HepG2 (cell line): ENCODE measurements at regions not wholly inside any gene's neighbourhood (a gene's known extent, or its start where the extent isn't known, plus 50 kb on each side); places are given as distances from the start of the nearest gene placed in this dataset.

Experiments used
- ATAC-seq: fragments of 200-7000 bp; cut with Tn5 transposase; 3 replicates; pipeline ENCODE4 v1.9.1; 2020; ENCODE audit warnings: mild to moderate bottlenecking, moderate library complexity
- BruUV-seq: library from RNA; stranded (reverse); fragments of 400-500 nt; replicated peaks from 2 replicates; lab custom pipeline; 2021; lab: Mats Ljungman, UMichigan
- CTCF ChIA-PET: fragments of 300-600 bp; formaldehyde crosslinking; extraction: SDS; loops from one replicate; lab custom pipeline; 2021; ENCODE audit warnings: low total read pairs, inconsistent platforms, low intra/inter-chr PET ratio; lab: Yijun Ruan, JAX
- POLR2A ChIA-PET: fragments of 350-600 bp; sonication (Branson Sonifier 250); formaldehyde crosslinking; loops from one replicate; lab custom pipeline; 2020; ENCODE audit warnings: antibody characterized with exemption, inconsistent platforms; lab: Yijun Ruan, JAX
- DNase-seq: peaks from one replicate; pipeline ENCODE4 v3.0.0-alpha.2; 2015; ENCODE audit warnings: low spot score
- FAIRE-seq: peaks from 3 replicates; lab custom pipeline; 2011; peaks lifted over from hg19 to GRCh38; lab: Jason Lieb, UNC
- H2AFZ ChIP-seq: one replicate; pipeline ENCODE4 v1.6.1; 2011; ENCODE audit warnings: low read length, inconsistent platforms
- H3K27ac ChIP-seq: fragments of 300-600 bp; 3 replicates; pipeline ENCODE4 v1.8.0; 2011; ENCODE audit warnings: mixed run types, mild to moderate bottlenecking, mixed read lengths, low read length, inconsistent platforms; ENCODE audit not compliant: insufficient read depth; ENCODE audit errors: extremely low read length
- H3K27me3 ChIP-seq, 2 experiments: fragments of 200-600 bp in 1 of 2; 2 replicates in 1 of 2; 3 replicates in 1 of 2; pipeline versions ENCODE4 v1.6.0 to v1.8.0; 2011; ENCODE audit warnings: low read length in 2 of 2, mild to moderate bottlenecking in 2 of 2, moderate library complexity in 2 of 2, inconsistent platforms in 1 of 2; ENCODE audit not compliant: insufficient read depth in 2 of 2, control insufficient read depth in 1 of 2
- H3K36me3 ChIP-seq, 2 experiments: fragments of 200-600 bp in 1 of 2; replicated peaks in 1 of 2; 2 replicates in 1 of 2; 3 replicates in 1 of 2; pipeline versions ENCODE4 v1.5.1 to v1.8.0; 2011; ENCODE audit warnings: low read length in 2 of 2, inconsistent platforms in 1 of 2; ENCODE audit not compliant: insufficient read depth in 2 of 2, control insufficient read depth in 1 of 2
- H3K4me1 ChIP-seq: 2 replicates; pipeline ENCODE4 v1.5.1; 2012; ENCODE audit warnings: low read length, inconsistent platforms; ENCODE audit not compliant: insufficient read depth
- H3K4me2 ChIP-seq: 2 replicates; pipeline ENCODE4 v1.6.0; 2011; ENCODE audit warnings: low read depth, low read length, inconsistent platforms
- H3K4me3 ChIP-seq, 3 experiments: fragments of 200-600 bp in 1 of 3; sonication (generic), shearing (Covaris generic) in 1 of 3; replicated peaks in 1 of 3; 2 replicates each; pipeline ENCODE4 v1.5.1; 2011 to 2016; ENCODE audit warnings: low read length in 3 of 3, inconsistent platforms in 2 of 3, low read depth in 2 of 3, mild to moderate bottlenecking in 2 of 3, control low read depth in 1 of 3, mixed read lengths in 1 of 3; ENCODE audit not compliant: insufficient read depth in 1 of 3
- H3K79me2 ChIP-seq: one replicate; pipeline ENCODE4 v1.6.1; 2011; ENCODE audit warnings: low read length, inconsistent platforms; ENCODE audit not compliant: insufficient read depth
- H3K9ac ChIP-seq: 2 replicates; pipeline ENCODE4 v1.6.0; 2011; ENCODE audit warnings: mild to moderate bottlenecking, low read depth, low read length, inconsistent platforms; ENCODE audit not compliant: insufficient read depth
- H3K9me3 ChIP-seq: 2 replicates; pipeline ENCODE4 v1.5.1; 2012; ENCODE audit warnings: mild to moderate bottlenecking, low read length
- H4K20me1 ChIP-seq: 2 replicates; pipeline ENCODE4 v1.6.0; 2011; ENCODE audit warnings: inconsistent platforms, mild to moderate bottlenecking, low read length, moderate library complexity; ENCODE audit not compliant: insufficient read depth
- FOXM1 ChIP-seq: sonication (generic); formaldehyde crosslinking; IDR thresholded peaks from 2 replicates; pipeline ENCODE4 v1.5.0; 2020; ENCODE audit warnings: missing genetic modification reagents
- KDM5A ChIP-seq: fragments of 200-600 bp; sonication (generic); IDR thresholded peaks from 2 replicates; pipeline ENCODE4 v1.7.0; 2018; ENCODE audit warnings: antibody characterized with exemption, mild to moderate bottlenecking, low read length, borderline replicate concordance
- MTF1 ChIP-seq: sonication (generic); formaldehyde crosslinking; IDR thresholded peaks from 2 replicates; pipeline ENCODE4 v1.5.0; 2020; ENCODE audit warnings: missing genetic modification reagents
- PREB ChIP-seq: sonication (generic); formaldehyde crosslinking; IDR thresholded peaks from 2 replicates; pipeline ENCODE4 v1.4.0; 2020; ENCODE audit warnings: missing genetic modification reagents
- REXO4 ChIP-seq: sonication (generic); formaldehyde crosslinking; IDR thresholded peaks from 2 replicates; pipeline ENCODE4 v1.8.0; 2022; ENCODE audit warnings: missing genetic modification reagents, mild to moderate bottlenecking, borderline replicate concordance
- SALL1 ChIP-seq: sonication (generic); formaldehyde crosslinking; IDR thresholded peaks from 2 replicates; pipeline ENCODE4 v1.8.0; 2022; ENCODE audit warnings: mild to moderate bottlenecking, missing genetic modification reagents
- TIGD3 ChIP-seq: sonication (generic); formaldehyde crosslinking; IDR thresholded peaks from 2 replicates; pipeline ENCODE4 v1.5.1; 2020; ENCODE audit warnings: mild to moderate bottlenecking, missing genetic modification reagents, borderline replicate concordance
- ZBTB7A ChIP-seq: sonication (generic); formaldehyde crosslinking; IDR thresholded peaks from 2 replicates; pipeline ENCODE4 v1.8.0; 2022; ENCODE audit warnings: mild to moderate bottlenecking, missing genetic modification reagents
- ZIK1 ChIP-seq: sonication (generic); formaldehyde crosslinking; IDR thresholded peaks from 2 replicates; pipeline ENCODE4 v1.5.0; 2020; ENCODE audit warnings: mild to moderate bottlenecking, low read depth, missing genetic modification reagents, borderline replicate concordance
- ZNF276 ChIP-seq: sonication (generic); formaldehyde crosslinking; IDR thresholded peaks from 2 replicates; pipeline ENCODE4 v1.4.0; 2020; ENCODE audit warnings: mild to moderate bottlenecking, low read depth, missing genetic modification reagents
- WGBS: methylation state at CpG from one replicate; pipeline ENCODE4 v1.1.6; 2017; ENCODE audit warnings: low lambda C conversion rate; 5-methylcytosine and 5-hydroxymethylcytosine counted together
- in situ Hi-C: cut with HindIII; loops from 2 replicates; pipeline ENCODE4 v1.10.0; 2017; ENCODE audit warnings: low pct_unique_long_range_greater_than_20kb; ENCODE audit not compliant: extremely low pct_ligation_motif_present
- intact Hi-C: fragments of 100-400 bp; cut with micrococcal nuclease; formaldehyde crosslinking; loops from one replicate; pipeline ENCODE4 v1.10.0; 2022; ENCODE audit not compliant: unreplicated experiment
- TF ChIP-seq, protein P1 (sequence below): sonication (generic); formaldehyde crosslinking; IDR thresholded peaks from 2 replicates; pipeline ENCODE4 v1.4.0; 2020; ENCODE audit warnings: low read depth, mild to moderate bottlenecking, missing genetic modification reagents

DNA sequence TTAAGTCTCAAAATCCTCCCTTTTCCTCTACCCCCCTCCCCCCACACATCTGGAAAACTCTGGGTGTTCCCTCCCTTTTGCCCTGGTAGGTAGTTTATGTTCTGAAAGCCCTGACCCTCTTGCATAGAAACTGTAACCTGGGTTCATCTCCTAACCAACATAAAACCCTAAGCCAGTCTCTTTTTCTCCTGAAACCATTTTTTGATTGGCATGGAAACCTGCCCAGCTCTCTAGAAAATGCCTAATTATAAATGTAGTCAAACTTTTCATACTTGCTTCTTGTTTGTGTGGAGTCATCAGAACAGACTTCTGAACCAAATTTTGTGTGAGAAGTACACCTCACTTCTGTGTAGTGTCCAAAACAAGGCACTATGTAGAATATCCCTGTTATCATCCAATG lies 1264.4 kb downstream of the SI start:
- H3K4me2 ChIP-seq: no peak overlapping the region
- H3K27me3 ChIP-seq: no peaks in the 10 kb centered on the region
- ChIA-PET POLR2A (no interaction called here), CTCF (no interaction called here)
- TF ChIP-seq, protein P1, sequence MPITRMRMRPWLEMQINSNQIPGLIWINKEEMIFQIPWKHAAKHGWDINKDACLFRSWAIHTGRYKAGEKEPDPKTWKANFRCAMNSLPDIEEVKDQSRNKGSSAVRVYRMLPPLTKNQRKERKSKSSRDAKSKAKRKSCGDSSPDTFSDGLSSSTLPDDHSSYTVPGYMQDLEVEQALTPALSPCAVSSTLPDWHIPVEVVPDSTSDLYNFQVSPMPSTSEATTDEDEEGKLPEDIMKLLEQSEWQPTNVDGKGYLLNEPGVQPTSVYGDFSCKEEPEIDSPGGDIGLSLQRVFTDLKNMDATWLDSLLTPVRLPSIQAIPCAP (CRISPR knock-in tag): no peak
- TF ChIP-seq SALL1 (CRISPR knock-in tag) (no peak), KDM5A (no peak), MTF1 (no peak), PREB (CRISPR knock-in tag) (no peak)
- no peaks in the 10 kb centered on the region for H3K4me1 ChIP-seq
- H3K4me3 ChIP-seq: no peak overlapping the region
- no TSS peak for BruUV-seq
- H3K36me3 ChIP-seq: no peaks in the 10 kb centered on the region
- FAIRE-seq (no peak), ATAC-seq (no peak), DNase-seq (no peak)
- H3K79me2 ChIP-seq: no peaks in the 10 kb centered on the region
- no peaks in the 10 kb centered on the region for H3K9me3 ChIP-seq
- no peak overlapping the region for H3K27ac ChIP-seq
- H2AFZ ChIP-seq: peak overlapping the region; percentile 12
- H4K20me1 ChIP-seq: no peaks in the 10 kb centered on the region
- intact Hi-C loops (no loop called here), in situ Hi-C loops (no loop called here)
- H3K9ac ChIP-seq: no peak overlapping the region

DNA sequence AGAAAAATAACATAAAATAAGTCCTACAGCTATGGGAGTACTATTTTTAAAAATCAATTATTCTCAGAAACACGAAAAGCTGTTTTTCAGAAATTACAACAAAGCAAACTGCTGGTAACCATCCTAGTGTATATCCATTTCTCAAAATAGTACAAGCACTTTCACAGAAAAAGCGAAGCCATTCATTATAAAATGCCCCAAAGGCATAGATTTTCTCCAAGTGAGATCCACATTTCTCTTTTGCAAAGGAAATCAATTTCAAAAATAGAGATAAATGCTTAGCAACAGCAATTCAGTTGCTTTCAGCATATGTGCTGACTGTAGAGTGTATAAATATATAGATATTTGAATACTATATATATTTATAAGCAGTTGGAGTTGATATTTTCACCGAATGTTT lies 1266.3 kb downstream of the SI start:
- no peak for TF ChIP-seq ZBTB7A (CRISPR knock-in tag)
- TF ChIP-seq TIGD3 (CRISPR knock-in tag): no peak
- TF ChIP-seq ZNF276 (CRISPR knock-in tag): no peak
- no peak for TF ChIP-seq ZIK1
- TF ChIP-seq REXO4 (CRISPR knock-in tag): no peak
- no peak for TF ChIP-seq FOXM1 (CRISPR knock-in tag)
- Histone ChIP-seq H3K27me3 (no peaks in the 10 kb centered on the region), H2AFZ (no peak overlapping the region), H3K79me2 (no peaks in the 10 kb centered on the region), H3K4me3 (no peak overlapping the region), H3K27ac (no peak overlapping the region), H3K4me2 (no peak overlapping the region), H4K20me1 (no peaks in the 10 kb centered on the region), H3K4me1 (no peaks in the 10 kb centered on the region), H3K9me3 (no peaks in the 10 kb centered on the region), H3K9ac (no peak overlapping the region), H3K36me3 (no peaks in the 10 kb centered on the region)
- WGBS: 1% methylated on average over 3 of the region's 3 CpGs
- in situ Hi-C loops (no loop called here), intact Hi-C loops (no loop called here)
- BruUV-seq: no TSS peak
- DNase-seq (no peak), FAIRE-seq (no peak), ATAC-seq (no peak)
- POLR2A ChIA-PET: no interaction called here
- CTCF ChIA-PET: no interaction called here
